H1 (cell line): ENCODE measurements at regions not wholly inside any gene's neighbourhood (a gene's known extent, or its start where the extent isn't known, plus 50 kb on each side); places are given as distances from the start of the nearest gene placed in this dataset.

Experiments used
- TF ChIP-seq, protein P1 (sequence below): fragments of 300-600 bp; sonication (generic); IDR thresholded peaks from 2 replicates; pipeline ENCODE4 v1.7.1; 2012; ENCODE audit warnings: low read length, moderate library complexity, mild to moderate bottlenecking, inconsistent platforms; ENCODE audit not compliant: insufficient replicate concordance

- TF ChIP-seq, protein P1, sequence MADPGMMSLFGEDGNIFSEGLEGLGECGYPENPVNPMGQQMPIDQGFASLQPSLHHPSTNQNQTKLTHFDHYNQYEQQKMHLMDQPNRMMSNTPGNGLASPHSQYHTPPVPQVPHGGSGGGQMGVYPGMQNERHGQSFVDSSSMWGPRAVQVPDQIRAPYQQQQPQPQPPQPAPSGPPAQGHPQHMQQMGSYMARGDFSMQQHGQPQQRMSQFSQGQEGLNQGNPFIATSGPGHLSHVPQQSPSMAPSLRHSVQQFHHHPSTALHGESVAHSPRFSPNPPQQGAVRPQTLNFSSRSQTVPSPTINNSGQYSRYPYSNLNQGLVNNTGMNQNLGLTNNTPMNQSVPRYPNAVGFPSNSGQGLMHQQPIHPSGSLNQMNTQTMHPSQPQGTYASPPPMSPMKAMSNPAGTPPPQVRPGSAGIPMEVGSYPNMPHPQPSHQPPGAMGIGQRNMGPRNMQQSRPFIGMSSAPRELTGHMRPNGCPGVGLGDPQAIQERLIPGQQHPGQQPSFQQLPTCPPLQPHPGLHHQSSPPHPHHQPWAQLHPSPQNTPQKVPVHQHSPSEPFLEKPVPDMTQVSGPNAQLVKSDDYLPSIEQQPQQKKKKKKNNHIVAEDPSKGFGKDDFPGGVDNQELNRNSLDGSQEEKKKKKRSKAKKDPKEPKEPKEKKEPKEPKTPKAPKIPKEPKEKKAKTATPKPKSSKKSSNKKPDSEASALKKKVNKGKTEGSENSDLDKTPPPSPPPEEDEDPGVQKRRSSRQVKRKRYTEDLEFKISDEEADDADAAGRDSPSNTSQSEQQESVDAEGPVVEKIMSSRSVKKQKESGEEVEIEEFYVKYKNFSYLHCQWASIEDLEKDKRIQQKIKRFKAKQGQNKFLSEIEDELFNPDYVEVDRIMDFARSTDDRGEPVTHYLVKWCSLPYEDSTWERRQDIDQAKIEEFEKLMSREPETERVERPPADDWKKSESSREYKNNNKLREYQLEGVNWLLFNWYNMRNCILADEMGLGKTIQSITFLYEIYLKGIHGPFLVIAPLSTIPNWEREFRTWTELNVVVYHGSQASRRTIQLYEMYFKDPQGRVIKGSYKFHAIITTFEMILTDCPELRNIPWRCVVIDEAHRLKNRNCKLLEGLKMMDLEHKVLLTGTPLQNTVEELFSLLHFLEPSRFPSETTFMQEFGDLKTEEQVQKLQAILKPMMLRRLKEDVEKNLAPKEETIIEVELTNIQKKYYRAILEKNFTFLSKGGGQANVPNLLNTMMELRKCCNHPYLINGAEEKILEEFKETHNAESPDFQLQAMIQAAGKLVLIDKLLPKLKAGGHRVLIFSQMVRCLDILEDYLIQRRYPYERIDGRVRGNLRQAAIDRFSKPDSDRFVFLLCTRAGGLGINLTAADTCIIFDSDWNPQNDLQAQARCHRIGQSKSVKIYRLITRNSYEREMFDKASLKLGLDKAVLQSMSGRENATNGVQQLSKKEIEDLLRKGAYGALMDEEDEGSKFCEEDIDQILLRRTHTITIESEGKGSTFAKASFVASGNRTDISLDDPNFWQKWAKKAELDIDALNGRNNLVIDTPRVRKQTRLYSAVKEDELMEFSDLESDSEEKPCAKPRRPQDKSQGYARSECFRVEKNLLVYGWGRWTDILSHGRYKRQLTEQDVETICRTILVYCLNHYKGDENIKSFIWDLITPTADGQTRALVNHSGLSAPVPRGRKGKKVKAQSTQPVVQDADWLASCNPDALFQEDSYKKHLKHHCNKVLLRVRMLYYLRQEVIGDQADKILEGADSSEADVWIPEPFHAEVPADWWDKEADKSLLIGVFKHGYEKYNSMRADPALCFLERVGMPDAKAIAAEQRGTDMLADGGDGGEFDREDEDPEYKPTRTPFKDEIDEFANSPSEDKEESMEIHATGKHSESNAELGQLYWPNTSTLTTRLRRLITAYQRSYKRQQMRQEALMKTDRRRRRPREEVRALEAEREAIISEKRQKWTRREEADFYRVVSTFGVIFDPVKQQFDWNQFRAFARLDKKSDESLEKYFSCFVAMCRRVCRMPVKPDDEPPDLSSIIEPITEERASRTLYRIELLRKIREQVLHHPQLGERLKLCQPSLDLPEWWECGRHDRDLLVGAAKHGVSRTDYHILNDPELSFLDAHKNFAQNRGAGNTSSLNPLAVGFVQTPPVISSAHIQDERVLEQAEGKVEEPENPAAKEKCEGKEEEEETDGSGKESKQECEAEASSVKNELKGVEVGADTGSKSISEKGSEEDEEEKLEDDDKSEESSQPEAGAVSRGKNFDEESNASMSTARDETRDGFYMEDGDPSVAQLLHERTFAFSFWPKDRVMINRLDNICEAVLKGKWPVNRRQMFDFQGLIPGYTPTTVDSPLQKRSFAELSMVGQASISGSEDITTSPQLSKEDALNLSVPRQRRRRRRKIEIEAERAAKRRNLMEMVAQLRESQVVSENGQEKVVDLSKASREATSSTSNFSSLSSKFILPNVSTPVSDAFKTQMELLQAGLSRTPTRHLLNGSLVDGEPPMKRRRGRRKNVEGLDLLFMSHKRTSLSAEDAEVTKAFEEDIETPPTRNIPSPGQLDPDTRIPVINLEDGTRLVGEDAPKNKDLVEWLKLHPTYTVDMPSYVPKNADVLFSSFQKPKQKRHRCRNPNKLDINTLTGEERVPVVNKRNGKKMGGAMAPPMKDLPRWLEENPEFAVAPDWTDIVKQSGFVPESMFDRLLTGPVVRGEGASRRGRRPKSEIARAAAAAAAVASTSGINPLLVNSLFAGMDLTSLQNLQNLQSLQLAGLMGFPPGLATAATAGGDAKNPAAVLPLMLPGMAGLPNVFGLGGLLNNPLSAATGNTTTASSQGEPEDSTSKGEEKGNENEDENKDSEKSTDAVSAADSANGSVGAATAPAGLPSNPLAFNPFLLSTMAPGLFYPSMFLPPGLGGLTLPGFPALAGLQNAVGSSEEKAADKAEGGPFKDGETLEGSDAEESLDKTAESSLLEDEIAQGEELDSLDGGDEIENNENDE = no peak
These were observed 570.3 kb upstream of the EPHA7 start (continued) for GRCh38 chr6:93989630-93990029.
